Left lung (tissue), 4 donors: ENCODE measurements at regions not wholly inside any gene's neighbourhood (a gene's known extent, or its start where the extent isn't known, plus 50 kb on each side); places are given as distances from the start of the nearest gene placed in this dataset.

Experiments
- ATAC-seq: fragments of 200-7000 bp; cut with Tn5 transposase; one replicate; pipeline ENCODE4 v1.9.1; 2020; ENCODE audit warnings: moderate library complexity
- DNase-seq, 4 donors: peaks; one replicate each; pipeline ENCODE4 v3.0.0-alpha.2; 2013 to 2020
- H3K27ac ChIP-seq, 2 donors: fragments of 200-600 bp; sonication (generic) in 1 of 2; one replicate each; pipeline versions ENCODE4 v1.5.0 to v1.8.0; 2020 to 2021
- H3K27me3 ChIP-seq, 2 donors: fragments of 200-600 bp; sonication (generic) in 1 of 2; one replicate each; pipeline versions ENCODE4 v1.5.0 to v1.8.0; 2020 to 2021
- H3K36me3 ChIP-seq, 2 donors: fragments of 200-600 bp; sonication (generic) in 1 of 2; one replicate each; pipeline versions ENCODE4 v1.5.0 to v1.8.0; 2020 to 2021
- H3K4me1 ChIP-seq, 2 donors: fragments of 200-600 bp; one replicate each; pipeline ENCODE4 v1.8.0; 2021
- H3K4me3 ChIP-seq, 2 donors: fragments of 200-600 bp; sonication (generic) in 1 of 2; one replicate each; pipeline versions ENCODE4 v1.5.0 to v1.8.0; 2020 to 2021; ENCODE audit warnings: mild to moderate bottlenecking in 1 of 2
- H3K9me3 ChIP-seq, 2 donors: fragments of 200-600 bp; sonication (generic) in 1 of 2; one replicate each; pipeline versions ENCODE4 v1.5.0 to v1.8.0; 2020 to 2021
- CTCF ChIP-seq, 2 donors: fragments of 200-600 bp; sonication (generic) in 1 of 2; IDR thresholded peaks; one replicate each; pipeline versions ENCODE4 v1.5.0 to v1.8.0; 2021; ENCODE audit warnings: antibody characterized with exemption in 2 of 2
- intact Hi-C, 2 donors: fragments of 100-400 bp; cut with DNase I; formaldehyde crosslinking; loops; one replicate each; pipeline versions ENCODE4 v1.11.2 to v1.14.2; 2022
- donor health status: DM: no; HTN: yes; CAD: no.
- donor health status: DM: no; HTN: no; CAD: no.

GRCh38 chr9:93900971-93901861 lies 53.9 kb downstream of the BARX1 start:
- Histone ChIP-seq H3K36me3 (no peaks in the 10 kb centered on the region), H3K27me3 (peaks cover 0 to 4% of the 10 kb centered on the region in 2 donors), H3K4me3 (no peak overlapping the region), H3K4me1 (no peaks in the 10 kb centered on the region), H3K9me3 (no peaks in the 10 kb centered on the region), H3K27ac (no peak overlapping the region)
- intact Hi-C loops = no loop called here
- ATAC-seq (no peak), DNase-seq (peak in 1 of 4 donors; percentile 36)
- no peak for TF ChIP-seq CTCF (IDR thresholded peaks at IDR 0.05)

GRCh38 chr9:93900436-93900819 lies 54.7 kb downstream of the BARX1 start:
- Histone ChIP-seq H3K4me1 (no peaks in the 10 kb centered on the region), H3K27ac (no peak overlapping the region), H3K4me3 (no peak overlapping the region), H3K27me3 (no peaks in the 10 kb centered on the region), H3K36me3 (no peaks in the 10 kb centered on the region), H3K9me3 (no peaks in the 10 kb centered on the region)
- no peak for TF ChIP-seq CTCF (IDR thresholded peaks at IDR 0.05)
- ATAC-seq (no peak), DNase-seq (no peak)
- intact Hi-C loops = no loop called here

GRCh38 chr9:93899609-93900435 lies 55.3 kb downstream of the BARX1 start:
- TF ChIP-seq CTCF (IDR thresholded peaks at IDR 0.05) = no peak
- H3K27me3 ChIP-seq = no peaks in the 10 kb centered on the region
- no peak overlapping the region for H3K4me3 ChIP-seq
- intact Hi-C loops = no loop called here
- H3K4me1 ChIP-seq = no peaks in the 10 kb centered on the region
- H3K9me3 ChIP-seq = no peaks in the 10 kb centered on the region
- DNase-seq (peak in 1 of 4 donors; percentile 37), ATAC-seq (no peak)
- no peaks in the 10 kb centered on the region for H3K36me3 ChIP-seq
- no peak overlapping the region for H3K27ac ChIP-seq

- intact Hi-C loops = no loop called here
- Histone ChIP-seq H3K27me3 (no peaks in the 10 kb centered on the region), H3K4me3 (no peak overlapping the region), H3K36me3 (no peaks in the 10 kb centered on the region), H3K27ac (no peak overlapping the region), H3K9me3 (peaks cover 0 to 2% of the 10 kb centered on the region in 2 donors), H3K4me1 (no peaks in the 10 kb centered on the region)
- no peak for TF ChIP-seq CTCF (IDR thresholded peaks at IDR 0.05)
- DNase-seq (peak in 1 of 4 donors; percentile 54), ATAC-seq (no peak)
Observed at GRCh38 chr9:93898502-93899426, 56.4 kb downstream of the BARX1 start.
